GM23338 (cell line): ENCODE measurements at regions not wholly inside any gene's neighbourhood (a gene's known extent, or its start where the extent isn't known, plus 50 kb on each side); places are given as distances from the start of the nearest gene placed in this dataset.

ENCODE experiments used
- ATAC-seq: fragments of 200-7000 bp; cut with Tn5 transposase; 3 replicates; pipeline ENCODE4 v1.9.1; 2020
- DNase-seq: peaks from one replicate; pipeline ENCODE4 v3.0.0-alpha.2; 2015; ENCODE audit warnings: low spot score
- H2AFZ ChIP-seq: fragments of 200-600 bp; sonication (generic); 2 replicates; pipeline ENCODE4 v1.8.0; 2016; ENCODE audit warnings: antibody characterized with exemption, mild to moderate bottlenecking, moderate library complexity
- H3F3A ChIP-seq: fragments of 200-600 bp; sonication (generic); replicated peaks from 2 replicates; pipeline ENCODE4 v1.8.0; 2017; ENCODE audit warnings: antibody characterized with exemption, mixed run types, low read depth
- H3K27ac ChIP-seq: fragments of 200-600 bp; sonication (generic); 2 replicates; pipeline ENCODE4 v1.6.1; 2016; ENCODE audit warnings: low read depth
- H3K27me3 ChIP-seq: fragments of 200-600 bp; sonication (generic); 2 replicates; pipeline ENCODE4 v1.8.0; 2016; ENCODE audit warnings: mild to moderate bottlenecking, mixed run types, moderate library complexity; ENCODE audit not compliant: insufficient read depth
- H3K36me3 ChIP-seq: fragments of 200-600 bp; sonication (generic); 2 replicates; pipeline ENCODE4 v1.8.0; 2016; ENCODE audit warnings: mild to moderate bottlenecking; ENCODE audit not compliant: insufficient read depth
- H3K4me1 ChIP-seq: fragments of 200-600 bp; sonication (generic); 2 replicates; pipeline ENCODE4 v1.8.0; 2016; ENCODE audit warnings: mild to moderate bottlenecking, moderate library complexity; ENCODE audit not compliant: insufficient read depth
- H3K4me2 ChIP-seq: fragments of 200-600 bp; sonication (generic); 2 replicates; pipeline ENCODE4 v1.7.1; 2017; ENCODE audit warnings: mixed run types
- H3K4me3 ChIP-seq: fragments of 200-600 bp; sonication (generic); 2 replicates; pipeline ENCODE4 v1.6.1; 2016; ENCODE audit warnings: mixed run types
- H3K79me2 ChIP-seq: fragments of 200-600 bp; sonication (generic); replicated peaks from 2 replicates; pipeline ENCODE4 v1.8.0; 2017; ENCODE audit warnings: mild to moderate bottlenecking; ENCODE audit not compliant: insufficient read depth
- H3K9me2 ChIP-seq: fragments of 200-600 bp; sonication (generic); 2 replicates; pipeline ENCODE4 v1.8.0; 2017; ENCODE audit not compliant: insufficient read depth
- H4K20me1 ChIP-seq: fragments of 200-600 bp; sonication (generic); replicated peaks from 2 replicates; pipeline ENCODE4 v1.8.0; 2017; ENCODE audit warnings: mild to moderate bottlenecking; ENCODE audit not compliant: insufficient read depth
- H3K27ac Mint-ChIP-seq: 2 replicates; pipeline ENCODE4 v1.8.0; 2020; ENCODE audit warnings: inconsistent platforms, mild to moderate bottlenecking, moderate library complexity, mixed read lengths
- H3K27me3 Mint-ChIP-seq: 3 replicates; pipeline ENCODE4 v1.8.0; 2022; ENCODE audit warnings: low read depth, mild to moderate bottlenecking, moderate library complexity, mixed read lengths, inconsistent platforms; ENCODE audit not compliant: insufficient read depth, poor library complexity
- H3K36me3 Mint-ChIP-seq: 3 replicates; pipeline ENCODE4 v1.8.0; 2021; ENCODE audit warnings: low read depth, mild to moderate bottlenecking, inconsistent platforms, moderate library complexity, mixed read lengths
- H3K4me1 Mint-ChIP-seq: 3 replicates; pipeline ENCODE4 v1.8.0; 2020; ENCODE audit warnings: mild to moderate bottlenecking, inconsistent platforms, mixed read lengths
- H3K4me3 Mint-ChIP-seq: 3 replicates; pipeline ENCODE4 v1.8.0; 2021; ENCODE audit warnings: moderate library complexity, mild to moderate bottlenecking, inconsistent platforms, mixed read lengths
- H3K9me3 Mint-ChIP-seq: 3 replicates; pipeline ENCODE4 v1.8.0; 2020; ENCODE audit warnings: moderate library complexity, mild to moderate bottlenecking, inconsistent platforms, mixed read lengths
- CREB1 ChIP-seq: fragments of 250-450 bp; sonication (Bioruptor Pico); IDR thresholded peaks from 2 replicates; pipeline ENCODE4 v1.5.0; 2020; ENCODE audit warnings: low read depth, mild to moderate bottlenecking, moderate library complexity
- ETS1 ChIP-seq: IDR thresholded peaks from 2 replicates; pipeline ENCODE4 v1.6.1; 2016; ENCODE audit warnings: antibody characterized with exemption
- EZH2 ChIP-seq: fragments of 200-600 bp; sonication (generic); IDR thresholded peaks from one replicate; pipeline ENCODE4 v1.8.0; 2017; ENCODE audit warnings: antibody characterized with exemption, mild to moderate bottlenecking, low read depth; ENCODE audit not compliant: unreplicated experiment
- EZH2phosphoT487 ChIP-seq: fragments of 200-600 bp; sonication (generic); IDR thresholded peaks from one replicate; pipeline ENCODE4 v1.8.1; 2018; ENCODE audit warnings: antibody characterized with exemption; ENCODE audit not compliant: unreplicated experiment
- JUNB ChIP-seq: IDR thresholded peaks from one replicate; pipeline ENCODE4 v1.6.1; 2016; ENCODE audit warnings: antibody characterized with exemption; ENCODE audit not compliant: unreplicated experiment
- NANOG ChIP-seq: IDR thresholded peaks from 2 replicates; pipeline ENCODE4 v1.6.1; 2016; ENCODE audit warnings: antibody characterized with exemption, borderline replicate concordance
- POLR2AphosphoS5 ChIP-seq: IDR thresholded peaks from 2 replicates; pipeline ENCODE4 v1.6.1; 2016; ENCODE audit warnings: antibody characterized with exemption, low read depth
- STAT1 ChIP-seq: IDR thresholded peaks from one replicate; pipeline ENCODE4 v1.6.1; 2016; ENCODE audit warnings: antibody characterized with exemption; ENCODE audit not compliant: unreplicated experiment
- ZNF114 ChIP-seq: fragments of 250-450 bp; sonication (Bioruptor Pico); IDR thresholded peaks from 2 replicates; pipeline ENCODE4 v1.5.0; 2020; ENCODE audit warnings: mild to moderate bottlenecking, moderate library complexity
- ZNF331 ChIP-seq: fragments of 250-450 bp; sonication (Bioruptor Pico); IDR thresholded peaks from 2 replicates; pipeline ENCODE4 v1.5.0; 2020; ENCODE audit warnings: low read depth, mild to moderate bottlenecking, moderate library complexity
- TF ChIP-seq, protein P1 (sequence below): fragments of 250-450 bp; sonication (Bioruptor Pico); IDR thresholded peaks from 2 replicates; pipeline ENCODE4 v1.5.0; 2020; ENCODE audit warnings: mild to moderate bottlenecking, moderate library complexity
- TF ChIP-seq, protein P2 (sequence below): IDR thresholded peaks from one replicate; pipeline ENCODE4 v1.6.1; 2018; ENCODE audit warnings: antibody characterized with exemption; ENCODE audit not compliant: unreplicated experiment

DNA sequence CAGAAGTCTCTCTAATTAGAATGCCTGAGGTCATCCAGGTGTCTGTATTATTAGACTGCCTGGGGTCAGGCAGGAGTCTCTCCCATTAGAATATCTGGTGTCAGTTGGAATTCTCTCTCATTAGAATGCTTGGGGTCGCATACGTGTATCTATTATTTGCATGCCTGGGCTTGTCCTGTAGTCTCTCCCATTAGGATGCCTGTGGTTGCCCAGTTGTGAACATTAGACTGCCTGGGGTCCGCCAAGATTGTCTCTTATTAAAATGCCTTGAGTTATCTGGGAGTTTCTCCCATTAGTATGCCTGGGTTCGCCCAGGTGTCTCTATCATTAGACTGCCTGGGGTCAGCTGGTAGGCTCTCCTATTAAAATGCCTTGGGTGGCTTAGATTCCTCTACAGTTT is 1494.7 kb downstream of the UQCRFS1 start:
- no peak for TF ChIP-seq EZH2phosphoT487
- TF ChIP-seq ZNF331 (CRISPR knock-in tag): no peak
- TF ChIP-seq STAT1: no peak
- Mint-ChIP-seq H3K9me3 (peaks cover 99% of the 10 kb centered on the region), H3K27me3 (peaks cover 3% of the 10 kb centered on the region), H3K36me3 (peaks cover 43% of the 10 kb centered on the region), H3K4me3 (no peak overlapping the region), H3K4me1 (no peaks in the 10 kb centered on the region), H3K27ac (no peak overlapping the region)
- H2AFZ ChIP-seq: no peak overlapping the region
- no peaks in the 10 kb centered on the region for H4K20me1 ChIP-seq
- no peak overlapping the region for H3K4me3 ChIP-seq
- no peaks in the 10 kb centered on the region for H3K4me1 ChIP-seq
- H3K27me3 ChIP-seq: no peaks in the 10 kb centered on the region
- H3K36me3 ChIP-seq: peaks cover 22% of the 10 kb centered on the region; the same call in 1 of the 2 replicates
- H3K4me2 ChIP-seq: no peak overlapping the region
- no peaks in the 10 kb centered on the region for H3K9me2 ChIP-seq
- H3F3A ChIP-seq: no peaks in the 10 kb centered on the region
- DNase-seq (no peak), ATAC-seq (no peak)
- H3K27ac ChIP-seq: no peak overlapping the region
- H3K79me2 ChIP-seq: no peaks in the 10 kb centered on the region

- H3K27ac ChIP-seq: no peak overlapping the region
- Mint-ChIP-seq H3K9me3 (peaks cover 99% of the 10 kb centered on the region), H3K27me3 (peaks cover 3% of the 10 kb centered on the region), H3K36me3 (peaks cover 44% of the 10 kb centered on the region), H3K4me3 (no peak overlapping the region), H3K27ac (no peak overlapping the region), H3K4me1 (no peaks in the 10 kb centered on the region)
- no peak overlapping the region for H3K4me3 ChIP-seq
- DNase-seq (no peak), ATAC-seq (no peak)
- no peaks in the 10 kb centered on the region for H3K4me1 ChIP-seq
- no peaks in the 10 kb centered on the region for H3K27me3 ChIP-seq
- H3K36me3 ChIP-seq: peaks cover 24% of the 10 kb centered on the region; the same call in 1 of the 2 replicates
- no peaks in the 10 kb centered on the region for H3F3A ChIP-seq
- H3K9me2 ChIP-seq: no peaks in the 10 kb centered on the region
- no peak overlapping the region for H2AFZ ChIP-seq
- no peaks in the 10 kb centered on the region for H4K20me1 ChIP-seq
- no peak overlapping the region for H3K4me2 ChIP-seq
- H3K79me2 ChIP-seq: no peaks in the 10 kb centered on the region
- no peak for TF ChIP-seq NANOG
- TF ChIP-seq ZNF114 (CRISPR knock-in tag): no peak
- no peak for TF ChIP-seq STAT1
- no peak for TF ChIP-seq CREB1 (CRISPR knock-in tag)
- no peak for TF ChIP-seq ETS1
- TF ChIP-seq, protein P1, sequence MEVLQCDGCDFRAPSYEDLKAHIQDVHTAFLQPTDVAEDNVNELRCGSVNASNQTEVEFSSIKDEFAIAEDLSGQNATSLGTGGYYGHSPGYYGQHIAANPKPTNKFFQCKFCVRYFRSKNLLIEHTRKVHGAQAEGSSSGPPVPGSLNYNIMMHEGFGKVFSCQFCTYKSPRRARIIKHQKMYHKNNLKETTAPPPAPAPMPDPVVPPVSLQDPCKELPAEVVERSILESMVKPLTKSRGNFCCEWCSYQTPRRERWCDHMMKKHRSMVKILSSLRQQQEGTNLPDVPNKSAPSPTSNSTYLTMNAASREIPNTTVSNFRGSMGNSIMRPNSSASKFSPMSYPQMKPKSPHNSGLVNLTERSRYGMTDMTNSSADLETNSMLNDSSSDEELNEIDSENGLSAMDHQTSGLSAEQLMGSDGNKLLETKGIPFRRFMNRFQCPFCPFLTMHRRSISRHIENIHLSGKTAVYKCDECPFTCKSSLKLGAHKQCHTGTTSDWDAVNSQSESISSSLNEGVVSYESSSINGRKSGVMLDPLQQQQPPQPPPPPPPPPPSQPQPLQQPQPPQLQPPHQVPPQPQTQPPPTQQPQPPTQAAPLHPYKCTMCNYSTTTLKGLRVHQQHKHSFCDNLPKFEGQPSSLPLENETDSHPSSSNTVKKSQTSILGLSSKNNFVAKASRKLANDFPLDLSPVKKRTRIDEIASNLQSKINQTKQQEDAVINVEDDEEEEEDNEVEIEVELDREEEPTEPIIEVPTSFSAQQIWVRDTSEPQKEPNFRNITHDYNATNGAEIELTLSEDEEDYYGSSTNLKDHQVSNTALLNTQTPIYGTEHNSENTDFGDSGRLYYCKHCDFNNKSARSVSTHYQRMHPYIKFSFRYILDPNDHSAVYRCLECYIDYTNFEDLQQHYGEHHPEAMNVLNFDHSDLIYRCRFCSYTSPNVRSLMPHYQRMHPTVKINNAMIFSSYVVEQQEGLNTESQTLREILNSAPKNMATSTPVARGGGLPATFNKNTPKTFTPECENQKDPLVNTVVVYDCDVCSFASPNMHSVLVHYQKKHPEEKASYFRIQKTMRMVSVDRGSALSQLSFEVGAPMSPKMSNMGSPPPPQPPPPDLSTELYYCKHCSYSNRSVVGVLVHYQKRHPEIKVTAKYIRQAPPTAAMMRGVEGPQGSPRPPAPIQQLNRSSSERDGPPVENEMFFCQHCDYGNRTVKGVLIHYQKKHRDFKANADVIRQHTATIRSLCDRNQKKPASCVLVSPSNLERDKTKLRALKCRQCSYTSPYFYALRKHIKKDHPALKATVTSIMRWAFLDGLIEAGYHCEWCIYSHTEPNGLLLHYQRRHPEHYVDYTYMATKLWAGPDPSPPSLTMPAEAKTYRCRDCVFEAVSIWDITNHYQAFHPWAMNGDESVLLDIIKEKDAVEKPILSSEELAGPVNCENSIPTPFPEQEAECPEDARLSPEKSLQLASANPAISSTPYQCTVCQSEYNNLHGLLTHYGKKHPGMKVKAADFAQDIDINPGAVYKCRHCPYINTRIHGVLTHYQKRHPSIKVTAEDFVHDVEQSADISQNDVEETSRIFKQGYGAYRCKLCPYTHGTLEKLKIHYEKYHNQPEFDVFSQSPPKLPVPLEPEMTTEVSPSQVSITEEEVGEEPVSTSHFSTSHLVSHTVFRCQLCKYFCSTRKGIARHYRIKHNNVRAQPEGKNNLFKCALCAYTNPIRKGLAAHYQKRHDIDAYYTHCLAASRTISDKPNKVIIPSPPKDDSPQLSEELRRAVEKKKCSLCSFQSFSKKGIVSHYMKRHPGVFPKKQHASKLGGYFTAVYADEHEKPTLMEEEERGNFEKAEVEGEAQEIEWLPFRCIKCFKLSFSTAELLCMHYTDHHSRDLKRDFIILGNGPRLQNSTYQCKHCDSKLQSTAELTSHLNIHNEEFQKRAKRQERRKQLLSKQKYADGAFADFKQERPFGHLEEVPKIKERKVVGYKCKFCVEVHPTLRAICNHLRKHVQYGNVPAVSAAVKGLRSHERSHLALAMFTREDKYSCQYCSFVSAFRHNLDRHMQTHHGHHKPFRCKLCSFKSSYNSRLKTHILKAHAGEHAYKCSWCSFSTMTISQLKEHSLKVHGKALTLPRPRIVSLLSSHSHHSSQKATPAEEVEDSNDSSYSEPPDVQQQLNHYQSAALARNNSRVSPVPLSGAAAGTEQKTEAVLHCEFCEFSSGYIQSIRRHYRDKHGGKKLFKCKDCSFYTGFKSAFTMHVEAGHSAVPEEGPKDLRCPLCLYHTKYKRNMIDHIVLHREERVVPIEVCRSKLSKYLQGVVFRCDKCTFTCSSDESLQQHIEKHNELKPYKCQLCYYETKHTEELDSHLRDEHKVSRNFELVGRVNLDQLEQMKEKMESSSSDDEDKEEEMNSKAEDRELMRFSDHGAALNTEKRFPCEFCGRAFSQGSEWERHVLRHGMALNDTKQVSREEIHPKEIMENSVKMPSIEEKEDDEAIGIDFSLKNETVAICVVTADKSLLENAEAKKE: no peak
- TF ChIP-seq POLR2AphosphoS5: no peak
- TF ChIP-seq EZH2: no peak
- no peak for TF ChIP-seq JUNB
- TF ChIP-seq, protein P2, sequence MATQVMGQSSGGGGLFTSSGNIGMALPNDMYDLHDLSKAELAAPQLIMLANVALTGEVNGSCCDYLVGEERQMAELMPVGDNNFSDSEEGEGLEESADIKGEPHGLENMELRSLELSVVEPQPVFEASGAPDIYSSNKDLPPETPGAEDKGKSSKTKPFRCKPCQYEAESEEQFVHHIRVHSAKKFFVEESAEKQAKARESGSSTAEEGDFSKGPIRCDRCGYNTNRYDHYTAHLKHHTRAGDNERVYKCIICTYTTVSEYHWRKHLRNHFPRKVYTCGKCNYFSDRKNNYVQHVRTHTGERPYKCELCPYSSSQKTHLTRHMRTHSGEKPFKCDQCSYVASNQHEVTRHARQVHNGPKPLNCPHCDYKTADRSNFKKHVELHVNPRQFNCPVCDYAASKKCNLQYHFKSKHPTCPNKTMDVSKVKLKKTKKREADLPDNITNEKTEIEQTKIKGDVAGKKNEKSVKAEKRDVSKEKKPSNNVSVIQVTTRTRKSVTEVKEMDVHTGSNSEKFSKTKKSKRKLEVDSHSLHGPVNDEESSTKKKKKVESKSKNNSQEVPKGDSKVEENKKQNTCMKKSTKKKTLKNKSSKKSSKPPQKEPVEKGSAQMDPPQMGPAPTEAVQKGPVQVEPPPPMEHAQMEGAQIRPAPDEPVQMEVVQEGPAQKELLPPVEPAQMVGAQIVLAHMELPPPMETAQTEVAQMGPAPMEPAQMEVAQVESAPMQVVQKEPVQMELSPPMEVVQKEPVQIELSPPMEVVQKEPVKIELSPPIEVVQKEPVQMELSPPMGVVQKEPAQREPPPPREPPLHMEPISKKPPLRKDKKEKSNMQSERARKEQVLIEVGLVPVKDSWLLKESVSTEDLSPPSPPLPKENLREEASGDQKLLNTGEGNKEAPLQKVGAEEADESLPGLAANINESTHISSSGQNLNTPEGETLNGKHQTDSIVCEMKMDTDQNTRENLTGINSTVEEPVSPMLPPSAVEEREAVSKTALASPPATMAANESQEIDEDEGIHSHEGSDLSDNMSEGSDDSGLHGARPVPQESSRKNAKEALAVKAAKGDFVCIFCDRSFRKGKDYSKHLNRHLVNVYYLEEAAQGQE: no peak
Observed at GRCh38 chr19:27717825-27718224, 1495.1 kb downstream of the UQCRFS1 start.
